ENCODE measurements at regions not wholly inside any gene's neighbourhood (a gene's known extent, or its start where the extent isn't known, plus 50 kb on each side); places are given as distances from the start of the nearest gene placed in this dataset.
A peak's percentile ranks its signal among the peaks of the same experiment; 100 is the strongest.

GRCh38 chr5:173823721-173824567 lies 64.2 kb upstream of the CPEB4 start:
- in situ Hi-C loops (cut with MboI; ENCODE audit: low pct_unique_long_range_greater_than_20kb in 2 of 9, low sequenced_read_pairs in 9 of 9, unreplicated experiment in 9 of 9): no loop called here
- ATAC-seq (replicated peaks in 6 of 8): peak in 1 of 8 experiments; percentile 11
- H3K27ac ChIP-seq: no peak overlapping the region

GRCh38 chr5:173825215-173825865 lies 62.8 kb upstream of the CPEB4 start:
- in situ Hi-C loops (cut with MboI; ENCODE audit: low pct_unique_long_range_greater_than_20kb in 2 of 9, low sequenced_read_pairs in 9 of 9, unreplicated experiment in 9 of 9): no loop called here
- ATAC-seq (replicated peaks in 6 of 8): no peak
- WGBS, 10 experiments: 36 to 89% (median 70%) methylated on average over 3 to 11 of the region's 13 CpGs; no CpG with 5 or more reads in 2 of the 10 experiments
- Histone ChIP-seq H3K4me3 (no peak overlapping the region), H3K27ac (no peak overlapping the region), H3K4me1 (replicated peaks in 1 of 2) (peaks cover 0 to 9% of the 10 kb centered on the region in 2 donors)

More at GRCh38 chr5:173823721-173824567, 64.2 kb upstream of the CPEB4 start:
- 0 to 94% (median 58%) methylated on average over 1 to 10 of the region's 10 CpGs; no CpG with 5 or more reads in 2 of the 10 experiments for WGBS, 10 experiments
- no peaks in the 10 kb centered on the region for H3K4me1 ChIP-seq (replicated peaks in 1 of 2)
- no peak overlapping the region for H3K4me3 ChIP-seq

GRCh38 chr5:173826086-173826427 lies 62.1 kb upstream of the CPEB4 start:
- 62 to 100% (median 80%) methylated on average over 1 to 6 of the region's 6 CpGs; no CpG with 5 or more reads in 2 of the 10 experiments for WGBS, 10 experiments
- peaks cover 0 to 9% of the 10 kb centered on the region in 2 donors for H3K4me1 ChIP-seq (replicated peaks in 1 of 2)
- ATAC-seq (replicated peaks in 6 of 8): no peak
- no peak overlapping the region for H3K27ac ChIP-seq
- in situ Hi-C loops (cut with MboI; ENCODE audit: low pct_unique_long_range_greater_than_20kb in 2 of 9, low sequenced_read_pairs in 9 of 9, unreplicated experiment in 9 of 9): no loop called here
- no peak overlapping the region for H3K4me3 ChIP-seq

GRCh38 chr5:173826428-173827350 lies 61.5 kb upstream of the CPEB4 start:
- no peak overlapping the region for H3K27ac ChIP-seq
- in situ Hi-C loops (cut with MboI; ENCODE audit: low pct_unique_long_range_greater_than_20kb in 2 of 9, low sequenced_read_pairs in 9 of 9, unreplicated experiment in 9 of 9): no loop called here
- 46 to 95% (median 86%) methylated on average over 2 to 4 of the region's 5 CpGs; no CpG with 5 or more reads in 1 of the 10 experiments for WGBS, 10 experiments
- H3K4me3 ChIP-seq: no peak overlapping the region
- no peak for ATAC-seq (replicated peaks in 6 of 8)
- H3K4me1 ChIP-seq (replicated peaks in 1 of 2): peaks cover 0 to 9% of the 10 kb centered on the region in 2 donors

GRCh38 chr5:173828952-173829351 lies 59.2 kb upstream of the CPEB4 start:
- H3K4me1 ChIP-seq (replicated peaks in 1 of 2): peaks cover 7 to 22% of the 10 kb centered on the region in 2 donors
- 83 to 100% methylated on average over 1 of the region's 1 CpG; no CpG with 5 or more reads in 8 of the 10 experiments for WGBS, 10 experiments
- ATAC-seq (replicated peaks in 6 of 8): no peak
- H3K4me3 ChIP-seq: no peak overlapping the region
- in situ Hi-C loops (cut with MboI; ENCODE audit: low pct_unique_long_range_greater_than_20kb in 2 of 9, low sequenced_read_pairs in 9 of 9, unreplicated experiment in 9 of 9): no loop called here
- no peak overlapping the region for H3K27ac ChIP-seq

GRCh38 chr5:173829826-173830225 lies 58.3 kb upstream of the CPEB4 start:
- WGBS, 10 experiments: 14 to 100% (median 47%) methylated on average over 1 to 4 of the region's 5 CpGs; no CpG with 5 or more reads in 2 of the 10 experiments

GRCh38 chr5:173830421-173830820 lies 57.7 kb upstream of the CPEB4 start:
- no peak for ATAC-seq (replicated peaks in 6 of 8)
- in situ Hi-C loops (cut with MboI; ENCODE audit: low pct_unique_long_range_greater_than_20kb in 2 of 9, low sequenced_read_pairs in 9 of 9, unreplicated experiment in 9 of 9): no loop called here
- 22 to 100% (median 94%) methylated on average over 1 of the region's 1 CpG; no CpG with 5 or more reads in 2 of the 10 experiments for WGBS, 10 experiments
- no peak overlapping the region for H3K4me3 ChIP-seq
- H3K27ac ChIP-seq: no peak overlapping the region
- H3K4me1 ChIP-seq (replicated peaks in 1 of 2): peaks cover 7 to 25% of the 10 kb centered on the region in 2 donors

More at GRCh38 chr5:173829826-173830225, 58.3 kb upstream of the CPEB4 start:
- H3K4me3 ChIP-seq: no peak overlapping the region
- H3K27ac ChIP-seq: no peak overlapping the region
- in situ Hi-C loops (cut with MboI; ENCODE audit: low pct_unique_long_range_greater_than_20kb in 2 of 9, low sequenced_read_pairs in 9 of 9, unreplicated experiment in 9 of 9): no loop called here
- peak in 7 of 8 experiments; percentile 38 to 95 (median 80) for ATAC-seq (replicated peaks in 6 of 8)
- peaks cover 7 to 25% of the 10 kb centered on the region in 2 donors for H3K4me1 ChIP-seq (replicated peaks in 1 of 2)

- in situ Hi-C loops (cut with MboI; ENCODE audit: low pct_unique_long_range_greater_than_20kb in 2 of 9, low sequenced_read_pairs in 9 of 9, unreplicated experiment in 9 of 9): no loop called here
- ATAC-seq (replicated peaks in 6 of 8): no peak
- H3K27ac ChIP-seq: no peak overlapping the region
- peaks cover 7 to 25% of the 10 kb centered on the region in 2 donors for H3K4me1 ChIP-seq (replicated peaks in 1 of 2)
- 40 to 100% (median 79%) methylated on average over 1 to 5 of the region's 5 CpGs; no CpG with 5 or more reads in 1 of the 10 experiments for WGBS, 10 experiments
- no peak overlapping the region for H3K4me3 ChIP-seq
These were observed 56.8 kb upstream of the CPEB4 start for GRCh38 chr5:173831196-173831914.

- no peak overlapping the region for H3K27ac ChIP-seq
- no peak for ATAC-seq (replicated peaks in 6 of 8)
- H3K4me1 ChIP-seq (replicated peaks in 1 of 2): peaks cover 7 to 25% of the 10 kb centered on the region in 2 donors
- H3K4me3 ChIP-seq: no peak overlapping the region
- WGBS, 10 experiments: 70 to 100% (median 93%) methylated on average over 2 to 7 of the region's 7 CpGs; no CpG with 5 or more reads in 3 of the 10 experiments
- in situ Hi-C loops (cut with MboI; ENCODE audit: low pct_unique_long_range_greater_than_20kb in 2 of 9, low sequenced_read_pairs in 9 of 9, unreplicated experiment in 9 of 9): no loop called here
These were observed 55.8 kb upstream of the CPEB4 start for GRCh38 chr5:173832386-173832785.

- peak in 3 of 8 experiments; percentile 22 to 79 (median 32) for ATAC-seq (replicated peaks in 6 of 8)
- WGBS, 10 experiments: 15 to 99% (median 77%) methylated on average over 3 to 13 of the region's 13 CpGs
- peaks cover 7 to 25% of the 10 kb centered on the region in 2 donors for H3K4me1 ChIP-seq (replicated peaks in 1 of 2)
- H3K4me3 ChIP-seq: no peak overlapping the region
- in situ Hi-C loops (cut with MboI; ENCODE audit: low pct_unique_long_range_greater_than_20kb in 2 of 9, low sequenced_read_pairs in 9 of 9, unreplicated experiment in 9 of 9): no loop called here
- H3K27ac ChIP-seq: no peak overlapping the region
These were observed 54.8 kb upstream of the CPEB4 start for GRCh38 chr5:173833196-173833985.

- no peak overlapping the region for H3K27ac ChIP-seq
- in situ Hi-C loops (cut with MboI; ENCODE audit: low pct_unique_long_range_greater_than_20kb in 2 of 9, low sequenced_read_pairs in 9 of 9, unreplicated experiment in 9 of 9): no loop called here
- ATAC-seq (replicated peaks in 6 of 8): peak in 1 of 8 experiments; percentile 23
- no peak overlapping the region for H3K4me3 ChIP-seq
- H3K4me1 ChIP-seq (replicated peaks in 1 of 2): peaks cover 7 to 24% of the 10 kb centered on the region in 2 donors
- WGBS, 10 experiments: 31 to 100% (median 75%) methylated on average over 1 to 7 of the region's 7 CpGs; no CpG with 5 or more reads in 2 of the 10 experiments
These were observed 53.9 kb upstream of the CPEB4 start for GRCh38 chr5:173834071-173834771.
